Neural cell (in vitro differentiated cells): ENCODE measurements at regions not wholly inside any gene's neighbourhood (a gene's known extent, or its start where the extent isn't known, plus 50 kb on each side); places are given as distances from the start of the nearest gene placed in this dataset.

Experiments used
- EP300 ChIP-seq: fragments of 450-650 bp; conservative IDR thresholded peaks from 2 replicates; pipeline ENCODE4 v1.6.1; 2014; ENCODE audit warnings: antibody characterized with exemption, mild to moderate bottlenecking, moderate library complexity; ENCODE audit not compliant: poor library complexity, severe bottlenecking
- EZH2 ChIP-seq: fragments of 200-600, 300-800 bp; shearing (Covaris generic), sonication (generic); IDR thresholded peaks from 2 replicates; pipeline ENCODE4 v1.6.1; 2014; ENCODE audit warnings: antibody characterized with exemption, low read length, borderline replicate concordance, mild to moderate bottlenecking; ENCODE audit not compliant: insufficient read depth, poor library complexity, severe bottlenecking
- MXI1 ChIP-seq: fragments of 450-650 bp; conservative IDR thresholded peaks from 2 replicates; pipeline ENCODE4 v1.6.1; 2014; ENCODE audit warnings: antibody characterized with exemption, mild to moderate bottlenecking; ENCODE audit not compliant: poor library complexity, severe bottlenecking
- POLR2AphosphoS5 ChIP-seq: IDR thresholded peaks from 2 replicates; pipeline ENCODE4 v1.6.1; 2012
- RAD21 ChIP-seq: fragments of 450-650 bp; conservative IDR thresholded peaks from 2 replicates; pipeline ENCODE4 v1.6.1; 2014; ENCODE audit warnings: antibody characterized with exemption, mild to moderate bottlenecking, moderate library complexity
- REST ChIP-seq: IDR thresholded peaks from 2 replicates; pipeline ENCODE4 v1.6.1; 2012; ENCODE audit warnings: borderline replicate concordance
- SMC3 ChIP-seq: fragments of 450-650 bp; conservative IDR thresholded peaks from 2 replicates; pipeline ENCODE4 v1.6.1; 2014; ENCODE audit warnings: antibody characterized with exemption, mild to moderate bottlenecking, moderate library complexity; ENCODE audit not compliant: poor library complexity
- TAF1 ChIP-seq: IDR thresholded peaks from 2 replicates; pipeline ENCODE4 v1.6.1; 2012; ENCODE audit warnings: low read depth
- TF ChIP-seq, protein P1 (sequence below): fragments of 450-650 bp; IDR thresholded peaks from 2 replicates; pipeline ENCODE4 v1.5.1; 2014; ENCODE audit warnings: antibody characterized with exemption, mild to moderate bottlenecking, moderate library complexity; ENCODE audit not compliant: poor library complexity, severe bottlenecking

GRCh38 chr10:63696205-63696604 lies 175.0 kb downstream of the REEP3 start:
- no peak for TF ChIP-seq RAD21
- TF ChIP-seq, protein P1, sequence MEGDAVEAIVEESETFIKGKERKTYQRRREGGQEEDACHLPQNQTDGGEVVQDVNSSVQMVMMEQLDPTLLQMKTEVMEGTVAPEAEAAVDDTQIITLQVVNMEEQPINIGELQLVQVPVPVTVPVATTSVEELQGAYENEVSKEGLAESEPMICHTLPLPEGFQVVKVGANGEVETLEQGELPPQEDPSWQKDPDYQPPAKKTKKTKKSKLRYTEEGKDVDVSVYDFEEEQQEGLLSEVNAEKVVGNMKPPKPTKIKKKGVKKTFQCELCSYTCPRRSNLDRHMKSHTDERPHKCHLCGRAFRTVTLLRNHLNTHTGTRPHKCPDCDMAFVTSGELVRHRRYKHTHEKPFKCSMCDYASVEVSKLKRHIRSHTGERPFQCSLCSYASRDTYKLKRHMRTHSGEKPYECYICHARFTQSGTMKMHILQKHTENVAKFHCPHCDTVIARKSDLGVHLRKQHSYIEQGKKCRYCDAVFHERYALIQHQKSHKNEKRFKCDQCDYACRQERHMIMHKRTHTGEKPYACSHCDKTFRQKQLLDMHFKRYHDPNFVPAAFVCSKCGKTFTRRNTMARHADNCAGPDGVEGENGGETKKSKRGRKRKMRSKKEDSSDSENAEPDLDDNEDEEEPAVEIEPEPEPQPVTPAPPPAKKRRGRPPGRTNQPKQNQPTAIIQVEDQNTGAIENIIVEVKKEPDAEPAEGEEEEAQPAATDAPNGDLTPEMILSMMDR = no peak
- no peak for TF ChIP-seq POLR2AphosphoS5
- TF ChIP-seq EZH2 = no peak
- no peak for TF ChIP-seq REST
- no peak for TF ChIP-seq MXI1
- no peak for TF ChIP-seq TAF1
- no peak for TF ChIP-seq EP300
- TF ChIP-seq SMC3 = no peak
